ENCODE measurements at regions not wholly inside any gene's neighbourhood (a gene's known extent, or its start where the extent isn't known, plus 50 kb on each side); places are given as distances from the start of the nearest gene placed in this dataset.

- POLR2A ChIA-PET, result no interaction called here
Observed at GRCh38 chr5:59955241-59955640, 61.7 kb upstream of the PDE4D start.

GRCh38 chr5:59943452-59944113 is 50.1 kb upstream of the PDE4D start:
- Mint-ChIP-seq H3K27me3 (no peaks in the 10 kb centered on the region), H3K36me3 (ENCODE audit: low read depth) (no peaks in the 10 kb centered on the region), H3K4me3 (no peak overlapping the region), H3K4me1 (no peaks in the 10 kb centered on the region), H3K9me3 (ENCODE audit: low read depth) (no peaks in the 10 kb centered on the region), H3K27ac (no peak overlapping the region)
- CTCF ChIA-PET, result interaction anchor here (1.0 kb wide), 1 partner anchor 31 kb away, joined by 3 read pairs; no protein-coding TSS in a partner anchor
- DNase-seq (no peak), ATAC-seq (no peak)
- POLR2A ChIA-PET, result no interaction called here
- intact Hi-C loops (cut with DNase I, micrococcal nuclease), result no loop called here

More at GRCh38 chr5:59955241-59955640, 61.7 kb upstream of the PDE4D start:
- Mint-ChIP-seq H3K4me1 (no peaks in the 10 kb centered on the region), H3K9me3 (ENCODE audit: low read depth) (no peaks in the 10 kb centered on the region), H3K36me3 (ENCODE audit: low read depth) (no peaks in the 10 kb centered on the region), H3K27ac (no peak overlapping the region), H3K4me3 (no peak overlapping the region), H3K27me3 (no peaks in the 10 kb centered on the region)
- ATAC-seq, result no peak
- intact Hi-C loops (cut with DNase I, micrococcal nuclease), result no loop called here
- CTCF ChIA-PET, result interaction anchor here (0.5 kb wide), 1 partner anchor 424 kb away, joined by 3 read pairs; no protein-coding TSS in a partner anchor
- no peak for DNase-seq

Measured in activated CD4-positive, alpha-beta T cell treated with anti-CD3 and anti-CD28 coated beads for 36 hours (primary cell).